Ovary (tissue), 3 donors: ENCODE measurements at regions not wholly inside any gene's neighbourhood (a gene's known extent, or its start where the extent isn't known, plus 50 kb on each side); places are given as distances from the start of the nearest gene placed in this dataset.

Experiments
- EP300 ChIP-seq: sonication (generic); formaldehyde crosslinking; IDR thresholded peaks from one replicate; pipeline ENCODE4 v1.6.1; 2017; ENCODE audit warnings: antibody characterized with exemption
- POLR2A ChIP-seq: fragments of 450-650 bp; IDR thresholded peaks from one replicate; pipeline ENCODE4 v1.6.1; 2017; ENCODE audit warnings: antibody characterized with exemption, mild to moderate bottlenecking, moderate library complexity
- TF ChIP-seq, protein P1 (sequence below), 3 donors: fragments of 450-650 bp in 2 of 3; fragments of 200-600 bp in 1 of 3; IDR thresholded peaks; one replicate each; pipeline versions ENCODE4 v1.5.1 to v1.8.0; 2016 to 2022; ENCODE audit warnings: antibody characterized with exemption in 3 of 3, mild to moderate bottlenecking in 1 of 3
- donor health status: DM: no; HTN: no; CAD: no.

GRCh38 chr21:32949701-32950100 is 76.0 kb upstream of the OLIG2 start:
- TF ChIP-seq, protein P1, sequence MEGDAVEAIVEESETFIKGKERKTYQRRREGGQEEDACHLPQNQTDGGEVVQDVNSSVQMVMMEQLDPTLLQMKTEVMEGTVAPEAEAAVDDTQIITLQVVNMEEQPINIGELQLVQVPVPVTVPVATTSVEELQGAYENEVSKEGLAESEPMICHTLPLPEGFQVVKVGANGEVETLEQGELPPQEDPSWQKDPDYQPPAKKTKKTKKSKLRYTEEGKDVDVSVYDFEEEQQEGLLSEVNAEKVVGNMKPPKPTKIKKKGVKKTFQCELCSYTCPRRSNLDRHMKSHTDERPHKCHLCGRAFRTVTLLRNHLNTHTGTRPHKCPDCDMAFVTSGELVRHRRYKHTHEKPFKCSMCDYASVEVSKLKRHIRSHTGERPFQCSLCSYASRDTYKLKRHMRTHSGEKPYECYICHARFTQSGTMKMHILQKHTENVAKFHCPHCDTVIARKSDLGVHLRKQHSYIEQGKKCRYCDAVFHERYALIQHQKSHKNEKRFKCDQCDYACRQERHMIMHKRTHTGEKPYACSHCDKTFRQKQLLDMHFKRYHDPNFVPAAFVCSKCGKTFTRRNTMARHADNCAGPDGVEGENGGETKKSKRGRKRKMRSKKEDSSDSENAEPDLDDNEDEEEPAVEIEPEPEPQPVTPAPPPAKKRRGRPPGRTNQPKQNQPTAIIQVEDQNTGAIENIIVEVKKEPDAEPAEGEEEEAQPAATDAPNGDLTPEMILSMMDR (IDR thresholded peaks at IDR 0.05), result no peak
- TF ChIP-seq POLR2A (no peak), EP300 (no peak)
